WTC11 (cell line): ENCODE measurements at regions not wholly inside any gene's neighbourhood (a gene's known extent, or its start where the extent isn't known, plus 50 kb on each side); places are given as distances from the start of the nearest gene placed in this dataset.

Experiments used
- ATAC-seq: fragments of 200-7000 bp; cut with Tn5 transposase; 2 replicates; pipeline ENCODE4 v1.10.0; 2021; ENCODE audit warnings: mild to moderate bottlenecking, moderate library complexity
- CTCF ChIA-PET: fragments of 300-600 bp; sonication (Branson Sonifier 250); formaldehyde crosslinking; loops from one replicate; lab custom pipeline; 2021; ENCODE audit warnings: antibody characterized with exemption; lab: Charles Lee
- POLR2A ChIA-PET: fragments of 350-600 bp; sonication (Branson Sonifier 250); formaldehyde crosslinking; loops from one replicate; lab custom pipeline; 2021; ENCODE audit warnings: antibody characterized with exemption; lab: Charles Lee
- DNase-seq: peaks from one replicate; pipeline ENCODE4 v3.0.0; 2021; ENCODE audit warnings: low spot score
- H3K27ac Mint-ChIP-seq: 2 replicates; pipeline ENCODE4 v1.8.0; 2021; ENCODE audit warnings: mixed read lengths
- H3K27me3 Mint-ChIP-seq: 2 replicates; pipeline ENCODE4 v1.8.0; 2021; ENCODE audit warnings: low read depth, mild to moderate bottlenecking, moderate library complexity, mixed read lengths
- H3K36me3 Mint-ChIP-seq: 2 replicates; pipeline ENCODE4 v1.8.0; 2021; ENCODE audit warnings: mixed read lengths
- H3K4me1 Mint-ChIP-seq: 2 replicates; pipeline ENCODE4 v1.8.0; 2022; ENCODE audit warnings: mixed read lengths
- H3K4me3 Mint-ChIP-seq: 2 replicates; pipeline ENCODE4 v1.8.0; 2021; ENCODE audit warnings: mild to moderate bottlenecking, moderate library complexity, mixed read lengths
- H3K9me3 Mint-ChIP-seq: 2 replicates; pipeline ENCODE4 v1.8.0; 2021; ENCODE audit warnings: mixed read lengths
- ATF3 ChIP-seq: sonication (generic); formaldehyde crosslinking; conservative IDR thresholded peaks from 2 replicates; pipeline ENCODE4 v1.8.1; 2022; ENCODE audit warnings: mild to moderate bottlenecking, missing genetic modification reagents
- ATF6 ChIP-seq: sonication (generic); formaldehyde crosslinking; IDR thresholded peaks from 2 replicates; pipeline ENCODE4 v1.8.1; 2023; ENCODE audit warnings: mild to moderate bottlenecking, missing genetic modification reagents
- CDX4 ChIP-seq: fragments of 250-450 bp; sonication (Bioruptor Pico); IDR thresholded peaks from 2 replicates; pipeline ENCODE4 v1.9.0; 2021; ENCODE audit warnings: moderate library complexity, mild to moderate bottlenecking, inconsistent platforms, borderline replicate concordance
- EMX1 ChIP-seq: fragments of 250-450 bp; sonication (Bioruptor Pico); IDR thresholded peaks from 2 replicates; pipeline ENCODE4 v1.8.0; 2021; ENCODE audit warnings: mild to moderate bottlenecking
- ERG ChIP-seq: fragments of 250-450 bp; sonication (Bioruptor Pico); IDR thresholded peaks from 2 replicates; pipeline ENCODE4 v1.8.0; 2021; ENCODE audit warnings: mild to moderate bottlenecking
- ETV6 ChIP-seq: sonication (generic); formaldehyde crosslinking; IDR thresholded peaks from 2 replicates; pipeline ENCODE4 v1.8.1; 2022; ENCODE audit warnings: mild to moderate bottlenecking, missing genetic modification reagents
- FOXP4 ChIP-seq: sonication (generic); formaldehyde crosslinking; IDR thresholded peaks from 2 replicates; pipeline ENCODE4 v1.8.0; 2022; ENCODE audit warnings: mild to moderate bottlenecking, missing genetic modification reagents
- GABPB1 ChIP-seq: sonication (generic); formaldehyde crosslinking; IDR thresholded peaks from 2 replicates; pipeline ENCODE4 v1.8.1; 2023; ENCODE audit warnings: mild to moderate bottlenecking, missing genetic modification reagents
- GTF2I ChIP-seq: fragments of 250-450 bp; sonication (Bioruptor Pico); conservative IDR thresholded peaks from 2 replicates; pipeline ENCODE4 v1.4.0; 2021; ENCODE audit warnings: mild to moderate bottlenecking
- HMGXB4 ChIP-seq: sonication (generic); formaldehyde crosslinking; IDR thresholded peaks from 2 replicates; pipeline ENCODE4 v1.8.1; 2023; ENCODE audit warnings: mild to moderate bottlenecking, moderate library complexity, missing genetic modification reagents
- IRF1 ChIP-seq: sonication (generic); formaldehyde crosslinking; IDR thresholded peaks from 2 replicates; pipeline ENCODE4 v1.8.0; 2023; ENCODE audit warnings: missing genetic modification reagents
- IRF2 ChIP-seq: sonication (generic); formaldehyde crosslinking; IDR thresholded peaks from 2 replicates; pipeline ENCODE4 v1.8.0; 2022; ENCODE audit warnings: low read depth, missing genetic modification reagents, borderline replicate concordance
- NFYB ChIP-seq: sonication (generic); formaldehyde crosslinking; conservative IDR thresholded peaks from 2 replicates; pipeline ENCODE4 v1.8.0; 2022; ENCODE audit warnings: low read depth, missing genetic modification reagents
- NR1H2 ChIP-seq: sonication (generic); formaldehyde crosslinking; IDR thresholded peaks from 2 replicates; pipeline ENCODE4 v1.9.0; 2021; ENCODE audit warnings: mild to moderate bottlenecking, moderate library complexity, missing genetic modification reagents
- OVOL2 ChIP-seq: fragments of 250-450 bp; sonication (Bioruptor Pico); IDR thresholded peaks from 2 replicates; pipeline ENCODE4 v1.9.0; 2021; ENCODE audit warnings: mild to moderate bottlenecking, borderline replicate concordance
- PRDM15 ChIP-seq: sonication (generic); formaldehyde crosslinking; IDR thresholded peaks from 2 replicates; pipeline ENCODE4 v1.8.0; 2022; ENCODE audit warnings: missing genetic modification reagents
- SOX15 ChIP-seq: fragments of 250-450 bp; sonication (Bioruptor Pico); IDR thresholded peaks from 2 replicates; pipeline ENCODE4 v1.9.0; 2021; ENCODE audit warnings: mild to moderate bottlenecking
- TEAD4 ChIP-seq: sonication (generic); formaldehyde crosslinking; IDR thresholded peaks from 2 replicates; pipeline ENCODE4 v1.8.0; 2022; ENCODE audit warnings: mild to moderate bottlenecking, missing genetic modification reagents
- ZNF317 ChIP-seq: sonication (generic); formaldehyde crosslinking; IDR thresholded peaks from 2 replicates; pipeline ENCODE4 v1.8.1; 2023; ENCODE audit warnings: low read depth, mild to moderate bottlenecking, moderate library complexity, missing genetic modification reagents, borderline replicate concordance
- ZNF532 ChIP-seq: fragments of 250-450 bp; sonication (Bioruptor Pico); IDR thresholded peaks from 2 replicates; pipeline ENCODE4 v1.9.0; 2021; ENCODE audit warnings: mild to moderate bottlenecking, borderline replicate concordance

- DNase-seq = no peak
- H3K4me1 Mint-ChIP-seq = no peaks in the 10 kb centered on the region
- H3K4me3 Mint-ChIP-seq = no peak overlapping the region
- no peaks in the 10 kb centered on the region for H3K36me3 Mint-ChIP-seq
- CTCF ChIA-PET = no interaction called here
- no peaks in the 10 kb centered on the region for H3K27me3 Mint-ChIP-seq
- POLR2A ChIA-PET = no interaction called here
- no peak for TF ChIP-seq ATF6 (CRISPR knock-in tag)
- no peak for TF ChIP-seq GTF2I (CRISPR knock-in tag)
- no peak for TF ChIP-seq IRF1 (CRISPR knock-in tag)
- TF ChIP-seq ZNF532 (CRISPR knock-in tag) = no peak
- TF ChIP-seq FOXP4 (CRISPR knock-in tag) = no peak
- TF ChIP-seq ZNF317 = no peak
- TF ChIP-seq IRF2 (CRISPR knock-in tag) = no peak
- TF ChIP-seq HMGXB4 (CRISPR knock-in tag) = no peak
- no peak for TF ChIP-seq TEAD4 (CRISPR knock-in tag)
- no peak for TF ChIP-seq CDX4 (CRISPR knock-in tag)
- TF ChIP-seq EMX1 (CRISPR knock-in tag) = no peak
- no peak for TF ChIP-seq ETV6 (CRISPR knock-in tag)
- no peak for TF ChIP-seq OVOL2 (CRISPR knock-in tag)
- no peak for TF ChIP-seq ATF3 (CRISPR knock-in tag)
- TF ChIP-seq GABPB1 = no peak
- no peak for TF ChIP-seq SOX15 (CRISPR knock-in tag)
- TF ChIP-seq NFYB (CRISPR knock-in tag) = no peak
- TF ChIP-seq NR1H2 (CRISPR knock-in tag) = no peak
- TF ChIP-seq ERG = no peak
- no peak for TF ChIP-seq PRDM15 (CRISPR knock-in tag)
- TF ChIP-seq, all 79 proteins: peak for 0
- no peak for ATAC-seq
- Mint-ChIP-seq H3K9me3 (peaks cover 3% of the 10 kb centered on the region; the same call in 1 of the 2 replicates), H3K27ac (no peak overlapping the region)
These were observed 635.9 kb downstream of the TLE1 start for GRCh38 chr9:81053298-81054025.
